ENCODE measurements at regions not wholly inside any gene's neighbourhood (a gene's known extent, or its start where the extent isn't known, plus 50 kb on each side); places are given as distances from the start of the nearest gene placed in this dataset.

DNA sequence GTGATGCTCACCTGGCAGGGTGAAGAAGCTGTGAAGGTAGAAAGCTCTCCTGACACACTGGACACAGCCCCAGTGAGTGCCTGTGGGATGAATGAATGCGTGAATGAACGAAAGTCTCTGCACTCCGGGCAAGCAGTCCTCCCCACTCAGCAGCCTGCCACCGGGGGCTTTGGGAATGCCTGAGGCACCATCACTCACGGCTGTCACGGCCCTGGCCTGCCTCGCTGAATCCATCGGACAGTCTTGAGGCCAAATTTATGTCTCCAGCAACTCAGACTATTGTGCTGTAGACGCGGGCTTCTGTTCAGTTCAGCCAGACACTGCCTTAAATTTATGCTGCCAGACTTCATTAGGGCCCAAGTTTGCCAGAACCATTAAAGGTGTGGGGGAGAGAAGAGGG, 62.9 kb upstream of the TEX51 start:
- no peaks in the 10 kb centered on the region for H3F3A ChIP-seq (ENCODE audit: insufficient read depth, low read length)
- no peak overlapping the region for H3K27ac ChIP-seq (ENCODE audit: low read depth, low read length, poor library complexity, severe bottlenecking)
- H3K79me2 ChIP-seq (ENCODE audit: insufficient read depth, low read length), result no peaks in the 10 kb centered on the region
- H3K36me3 ChIP-seq (ENCODE audit: insufficient read depth, low read length), result no peaks in the 10 kb centered on the region
- H3K4me2 ChIP-seq (ENCODE audit: low read length), result no peak overlapping the region
- TF ChIP-seq EZH2 (IDR thresholded peaks at IDR 0.05; ENCODE audit: borderline replicate concordance, low read length), result no peak
- TF ChIP-seq, protein P1, sequence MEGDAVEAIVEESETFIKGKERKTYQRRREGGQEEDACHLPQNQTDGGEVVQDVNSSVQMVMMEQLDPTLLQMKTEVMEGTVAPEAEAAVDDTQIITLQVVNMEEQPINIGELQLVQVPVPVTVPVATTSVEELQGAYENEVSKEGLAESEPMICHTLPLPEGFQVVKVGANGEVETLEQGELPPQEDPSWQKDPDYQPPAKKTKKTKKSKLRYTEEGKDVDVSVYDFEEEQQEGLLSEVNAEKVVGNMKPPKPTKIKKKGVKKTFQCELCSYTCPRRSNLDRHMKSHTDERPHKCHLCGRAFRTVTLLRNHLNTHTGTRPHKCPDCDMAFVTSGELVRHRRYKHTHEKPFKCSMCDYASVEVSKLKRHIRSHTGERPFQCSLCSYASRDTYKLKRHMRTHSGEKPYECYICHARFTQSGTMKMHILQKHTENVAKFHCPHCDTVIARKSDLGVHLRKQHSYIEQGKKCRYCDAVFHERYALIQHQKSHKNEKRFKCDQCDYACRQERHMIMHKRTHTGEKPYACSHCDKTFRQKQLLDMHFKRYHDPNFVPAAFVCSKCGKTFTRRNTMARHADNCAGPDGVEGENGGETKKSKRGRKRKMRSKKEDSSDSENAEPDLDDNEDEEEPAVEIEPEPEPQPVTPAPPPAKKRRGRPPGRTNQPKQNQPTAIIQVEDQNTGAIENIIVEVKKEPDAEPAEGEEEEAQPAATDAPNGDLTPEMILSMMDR (IDR thresholded peaks at IDR 0.05; ENCODE audit: low read length), result no peak
- H3K4me1 ChIP-seq (ENCODE audit: insufficient read depth, low read length, severe bottlenecking), result no peaks in the 10 kb centered on the region
- H3K9me2 ChIP-seq (ENCODE audit: low read depth, low read length), result no peaks in the 10 kb centered on the region
- no peaks in the 10 kb centered on the region for H4K20me1 ChIP-seq (ENCODE audit: insufficient read depth, low read length)
- H3K27me3 ChIP-seq (ENCODE audit: insufficient read depth, low read length), result no peaks in the 10 kb centered on the region
- H3K4me3 ChIP-seq (ENCODE audit: low read depth, low read length, poor library complexity, severe bottlenecking), result no peak overlapping the region
- H3K9ac ChIP-seq (ENCODE audit: low read length), result no peak overlapping the region
- no peaks in the 10 kb centered on the region for H3K9me3 ChIP-seq (ENCODE audit: low read length)
- H2AFZ ChIP-seq (ENCODE audit: low read length), result no peak overlapping the region

- no peaks in the 10 kb centered on the region for H3K36me3 ChIP-seq (ENCODE audit: insufficient read depth, low read length)
- no peak overlapping the region for H3K4me3 ChIP-seq (ENCODE audit: low read depth, low read length, poor library complexity, severe bottlenecking)
- no peak overlapping the region for H3K4me2 ChIP-seq (ENCODE audit: low read length)
- no peaks in the 10 kb centered on the region for H3K27me3 ChIP-seq (ENCODE audit: insufficient read depth, low read length)
- no peaks in the 10 kb centered on the region for H3F3A ChIP-seq (ENCODE audit: insufficient read depth, low read length)
- H3K4me1 ChIP-seq (ENCODE audit: insufficient read depth, low read length, severe bottlenecking), result no peaks in the 10 kb centered on the region
- H3K9ac ChIP-seq (ENCODE audit: low read length), result no peak overlapping the region
- H3K9me2 ChIP-seq (ENCODE audit: low read depth, low read length), result no peaks in the 10 kb centered on the region
- no peaks in the 10 kb centered on the region for H4K20me1 ChIP-seq (ENCODE audit: insufficient read depth, low read length)
- TF ChIP-seq, protein P1 (IDR thresholded peaks at IDR 0.05; ENCODE audit: low read length), result no peak
- no peak for TF ChIP-seq EZH2 (IDR thresholded peaks at IDR 0.05; ENCODE audit: borderline replicate concordance, low read length)
- no peak overlapping the region for H3K27ac ChIP-seq (ENCODE audit: low read depth, low read length, poor library complexity, severe bottlenecking)
- no peaks in the 10 kb centered on the region for H3K79me2 ChIP-seq (ENCODE audit: insufficient read depth, low read length)
- H2AFZ ChIP-seq (ENCODE audit: low read length), result no peak overlapping the region
- H3K9me3 ChIP-seq (ENCODE audit: low read length), result no peaks in the 10 kb centered on the region
Observed at GRCh38 chr2:126836761-126837679, 61.7 kb upstream of the TEX51 start.

DNA sequence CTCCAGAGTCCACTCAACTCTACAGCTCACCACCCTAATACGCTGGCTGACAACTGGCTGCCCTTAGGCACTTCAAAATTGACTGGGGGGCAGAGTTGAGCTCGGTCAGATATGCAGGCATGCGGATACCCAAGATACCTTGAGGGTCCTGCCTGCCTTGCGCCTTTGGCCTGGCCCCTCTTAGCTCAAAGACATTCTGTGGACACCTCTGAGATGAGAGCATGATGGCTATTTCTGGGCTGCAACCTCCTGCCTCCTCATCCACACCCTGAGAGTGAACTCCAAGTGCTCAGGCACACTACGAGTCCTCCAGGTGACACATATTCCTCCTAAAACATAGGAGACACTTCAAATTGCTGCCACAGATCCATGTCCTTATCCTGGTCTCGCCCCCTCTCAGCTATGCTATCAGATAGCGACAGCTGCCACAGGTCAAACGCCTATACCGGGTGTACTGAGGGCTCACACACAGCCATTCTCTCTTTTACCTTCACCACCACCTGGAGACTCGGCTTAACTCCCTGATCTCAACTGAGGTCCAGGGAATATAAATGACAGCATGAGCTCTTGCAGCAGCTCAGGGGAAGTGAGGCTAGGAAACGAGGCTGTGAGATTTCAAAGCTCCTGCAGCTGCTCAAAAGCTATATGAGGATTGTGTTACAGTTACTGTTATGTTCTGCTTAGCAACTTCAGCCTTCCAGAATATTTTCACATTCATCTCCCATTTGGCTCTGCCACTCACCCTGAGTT, 60.5 kb upstream of the TEX51 start:
- H3K9ac ChIP-seq (ENCODE audit: low read length), result no peak overlapping the region
- no peaks in the 10 kb centered on the region for H3K79me2 ChIP-seq (ENCODE audit: insufficient read depth, low read length)
- no peak overlapping the region for H3K4me2 ChIP-seq (ENCODE audit: low read length)
- H2AFZ ChIP-seq (ENCODE audit: low read length), result no peak overlapping the region
- no peaks in the 10 kb centered on the region for H3K9me2 ChIP-seq (ENCODE audit: low read depth, low read length)
- no peak overlapping the region for H3K4me3 ChIP-seq (ENCODE audit: low read depth, low read length, poor library complexity, severe bottlenecking)
- TF ChIP-seq, protein P1 (IDR thresholded peaks at IDR 0.05; ENCODE audit: low read length), result no peak
- TF ChIP-seq EZH2 (IDR thresholded peaks at IDR 0.05; ENCODE audit: borderline replicate concordance, low read length), result no peak
- H3K4me1 ChIP-seq (ENCODE audit: insufficient read depth, low read length, severe bottlenecking), result no peaks in the 10 kb centered on the region
- H3F3A ChIP-seq (ENCODE audit: insufficient read depth, low read length), result no peaks in the 10 kb centered on the region
- no peaks in the 10 kb centered on the region for H3K36me3 ChIP-seq (ENCODE audit: insufficient read depth, low read length)
- H3K27ac ChIP-seq (ENCODE audit: low read depth, low read length, poor library complexity, severe bottlenecking), result no peak overlapping the region
- no peaks in the 10 kb centered on the region for H4K20me1 ChIP-seq (ENCODE audit: insufficient read depth, low read length)
- H3K9me3 ChIP-seq (ENCODE audit: low read length), result no peaks in the 10 kb centered on the region
- no peaks in the 10 kb centered on the region for H3K27me3 ChIP-seq (ENCODE audit: insufficient read depth, low read length)

All from OCI-LY1 (cell line).